ENCODE measurements at regions not wholly inside any gene's neighbourhood (a gene's known extent, or its start where the extent isn't known, plus 50 kb on each side); places are given as distances from the start of the nearest gene placed in this dataset.

GRCh38 chr17:72381597-72382397 lies 261.0 kb downstream of the SOX9 start:
- WGBS (ENCODE audit: missing lambda C conversion rate): 94% methylated on average over 12 of the region's 12 CpGs
- CTCF ChIA-PET: interaction anchor here (0.6 to 1.7 kb wide), 3 partner anchors 10 to 260 kb away, joined by 3 to 6 read pairs (median 4); no protein-coding TSS in a partner anchor
- POLR2A ChIA-PET: no interaction called here
- peak overlapping the region in 1 of 2 experiments; percentile 20; a peak in 3 of 6 replicates for H3K27ac ChIP-seq
- FAIRE-seq (no peak), ATAC-seq (peak in 1 of 2 experiments; percentile 6; a peak in 1 of 6 replicates), DNase-seq (ENCODE audit: low read depth in 1 of 2, low spot score in 1 of 2) (no peak)
- no peak overlapping the region for H3K4me2 ChIP-seq
- no peak for TF ChIP-seq REST (IDR thresholded peaks at IDR 0.05)
- no peak for TF ChIP-seq E2F6 (IDR thresholded peaks at IDR 0.05; ENCODE audit: borderline replicate concordance, low read depth)
- no peak for TF ChIP-seq ESRRA (IDR thresholded peaks at IDR 0.05; ENCODE audit: borderline replicate concordance, low read length)
- TF ChIP-seq RARB (CRISPR knock-in tag; IDR thresholded peaks at IDR 0.05): no peak
- TF ChIP-seq RNF2 (IDR thresholded peaks at IDR 0.05; ENCODE audit: borderline replicate concordance, low read depth): no peak
- TF ChIP-seq JUNB (IDR thresholded peaks at IDR 0.05): no peak
- no peak for TF ChIP-seq CEBPB (IDR thresholded peaks at IDR 0.05)
- no peak for TF ChIP-seq CHD4 (IDR thresholded peaks at IDR 0.05; ENCODE audit: borderline replicate concordance)
- no peak for TF ChIP-seq MYC (IDR thresholded peaks at IDR 0.05; ENCODE audit: borderline replicate concordance, low read length)
- TF ChIP-seq TFCP2L1 (CRISPR knock-in tag; IDR thresholded peaks at IDR 0.05): no peak
- TF ChIP-seq RFX5 (IDR thresholded peaks at IDR 0.05): no peak
- TF ChIP-seq ZC3H11A (IDR thresholded peaks at IDR 0.05): no peak
- no peak for TF ChIP-seq SMC3 (IDR thresholded peaks at IDR 0.05)
- no peak for TF ChIP-seq HEYL (CRISPR knock-in tag; IDR thresholded peaks at IDR 0.05)
- TF ChIP-seq CHD2 (IDR thresholded peaks at IDR 0.05; ENCODE audit: low read length, partially characterized antibody): no peak
- no peak for TF ChIP-seq BCL3 (IDR thresholded peaks at IDR 0.05)
- no peak for TF ChIP-seq NFE2L2 (conservative IDR thresholded peaks at IDR 0.05; ENCODE audit: low read length)
- TF ChIP-seq USF2 (IDR thresholded peaks at IDR 0.05): no peak
- no peak for TF ChIP-seq PHF8 (IDR thresholded peaks at IDR 0.05; ENCODE audit: borderline replicate concordance, low read depth)
- no peak for TF ChIP-seq POLR2AphosphoS2 (conservative IDR thresholded peaks at IDR 0.05; ENCODE audit: low read length)
- no peaks in the 10 kb centered on the region for H3K9me3 ChIP-seq
- H3K4me1 ChIP-seq: peaks cover 28% of the 10 kb centered on the region
- H3K4me3 ChIP-seq: no peak overlapping the region
